ENCODE measurements at regions not wholly inside any gene's neighbourhood (a gene's known extent, or its start where the extent isn't known, plus 50 kb on each side); places are given as distances from the start of the nearest gene placed in this dataset.
"Not testable (repeated sequence)": the region's sequence is repeated elsewhere in the genome, so short reads cannot be mapped to it uniquely, and the experiment has no call there.

DNA sequence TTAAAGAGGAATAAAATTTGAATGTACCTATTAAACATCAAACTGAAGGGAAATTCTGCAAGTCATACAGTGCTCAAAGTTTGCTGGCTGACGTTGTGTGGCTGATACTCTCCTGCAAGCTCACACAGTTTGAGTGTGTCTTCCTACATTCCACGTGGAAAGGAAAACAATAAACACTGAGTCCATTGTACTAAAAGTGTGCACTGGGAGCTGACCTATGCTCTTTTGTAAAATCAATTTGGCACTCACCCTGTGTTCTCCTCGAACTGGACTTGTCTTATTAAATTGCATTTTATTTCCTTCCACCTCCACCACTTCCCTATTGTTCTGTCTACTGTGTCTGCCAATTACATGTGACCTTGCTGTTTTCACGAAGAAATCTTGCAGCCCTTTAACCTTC lies 458.0 kb downstream of the CPS1 start:
- Histone ChIP-seq H3K27me3 (ENCODE audit: control insufficient read depth in 4 of 4, insufficient read depth in 4 of 4, low read length in 3 of 4) (no peaks in the 10 kb centered on the region), H3K36me3 (ENCODE audit: control insufficient read depth in 4 of 4, insufficient read depth in 3 of 4, low read depth in 1 of 4, low read length in 3 of 4) (no peaks in the 10 kb centered on the region), H3K9ac (ENCODE audit: low read depth in 1 of 2, low read length in 2 of 2) (no peak overlapping the region), H3K4me1 (ENCODE audit: control insufficient read depth in 4 of 4, insufficient read depth in 4 of 4, low read length in 3 of 4) (peaks cover 0 to 8% (median 4%) of the 10 kb centered on the region in 4 donors), H3K9me3 (ENCODE audit: control insufficient read depth in 4 of 4, low read length in 3 of 4) (no peaks in the 10 kb centered on the region), H3K4me3 (ENCODE audit: low read depth in 1 of 3, low read length in 3 of 3) (no peak overlapping the region), H3K27ac (ENCODE audit: low read depth in 1 of 2, low read length in 2 of 2) (no peak overlapping the region)
- WGBS: 6% methylated on average over 4 of the region's 4 CpGs
- no peak for DNase-seq (ENCODE audit: low spot score)
- TF ChIP-seq EGR1 (IDR thresholded peaks at IDR 0.05; ENCODE audit: low read depth in 2 of 2): no peak
- TF ChIP-seq YY1 (IDR thresholded peaks at IDR 0.05): peak; percentile 27
- TF ChIP-seq, protein P1, sequence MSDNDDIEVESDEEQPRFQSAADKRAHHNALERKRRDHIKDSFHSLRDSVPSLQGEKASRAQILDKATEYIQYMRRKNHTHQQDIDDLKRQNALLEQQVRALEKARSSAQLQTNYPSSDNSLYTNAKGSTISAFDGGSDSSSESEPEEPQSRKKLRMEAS (IDR thresholded peaks at IDR 0.05): peak; percentile 65
- no peak for TF ChIP-seq FOXA1 (IDR thresholded peaks at IDR 0.05)
- TF ChIP-seq HNF4A (conservative IDR thresholded peaks at IDR 0.05): peak; percentile 36 to 80
- peak; percentile 38 for TF ChIP-seq SP1 (IDR thresholded peaks at IDR 0.05)
- TF ChIP-seq RXRA (IDR thresholded peaks at IDR 0.05): peak in 1 of 2 donors; percentile 71
- peak in 1 of 2 donors; percentile 25 for TF ChIP-seq JUND (IDR thresholded peaks at IDR 0.05)
- peak; percentile 73 for TF ChIP-seq NR2F2 (IDR thresholded peaks at IDR 0.05)

- TF ChIP-seq ZBTB33 (IDR thresholded peaks at IDR 0.05) (no peak), NR2F2 (IDR thresholded peaks at IDR 0.05) (no peak), TAF1 (conservative IDR thresholded peaks at IDR 0.05) (no peak), GABPA (IDR thresholded peaks at IDR 0.05 in 1 of 2, conservative IDR thresholded peaks at IDR 0.05 in 1 of 2) (no peak), HNF4G (IDR thresholded peaks at IDR 0.05) (no peak), REST (IDR thresholded peaks at IDR 0.05) (no peak), JUND (IDR thresholded peaks at IDR 0.05) (no peak), RAD21 (IDR thresholded peaks at IDR 0.05) (no peak), FOXA1 (IDR thresholded peaks at IDR 0.05) (no peak), SP1 (IDR thresholded peaks at IDR 0.05) (no peak), RXRA (IDR thresholded peaks at IDR 0.05) (no peak), YY1 (IDR thresholded peaks at IDR 0.05) (no peak), FOXA2 (IDR thresholded peaks at IDR 0.05) (no peak)
- TF ChIP-seq, protein P1 (IDR thresholded peaks at IDR 0.05): no peak
- TF ChIP-seq, protein P2, sequence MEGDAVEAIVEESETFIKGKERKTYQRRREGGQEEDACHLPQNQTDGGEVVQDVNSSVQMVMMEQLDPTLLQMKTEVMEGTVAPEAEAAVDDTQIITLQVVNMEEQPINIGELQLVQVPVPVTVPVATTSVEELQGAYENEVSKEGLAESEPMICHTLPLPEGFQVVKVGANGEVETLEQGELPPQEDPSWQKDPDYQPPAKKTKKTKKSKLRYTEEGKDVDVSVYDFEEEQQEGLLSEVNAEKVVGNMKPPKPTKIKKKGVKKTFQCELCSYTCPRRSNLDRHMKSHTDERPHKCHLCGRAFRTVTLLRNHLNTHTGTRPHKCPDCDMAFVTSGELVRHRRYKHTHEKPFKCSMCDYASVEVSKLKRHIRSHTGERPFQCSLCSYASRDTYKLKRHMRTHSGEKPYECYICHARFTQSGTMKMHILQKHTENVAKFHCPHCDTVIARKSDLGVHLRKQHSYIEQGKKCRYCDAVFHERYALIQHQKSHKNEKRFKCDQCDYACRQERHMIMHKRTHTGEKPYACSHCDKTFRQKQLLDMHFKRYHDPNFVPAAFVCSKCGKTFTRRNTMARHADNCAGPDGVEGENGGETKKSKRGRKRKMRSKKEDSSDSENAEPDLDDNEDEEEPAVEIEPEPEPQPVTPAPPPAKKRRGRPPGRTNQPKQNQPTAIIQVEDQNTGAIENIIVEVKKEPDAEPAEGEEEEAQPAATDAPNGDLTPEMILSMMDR (IDR thresholded peaks at IDR 0.05; ENCODE audit: low read depth, low read length, missing input control): no peak
- TF ChIP-seq, protein P3, sequence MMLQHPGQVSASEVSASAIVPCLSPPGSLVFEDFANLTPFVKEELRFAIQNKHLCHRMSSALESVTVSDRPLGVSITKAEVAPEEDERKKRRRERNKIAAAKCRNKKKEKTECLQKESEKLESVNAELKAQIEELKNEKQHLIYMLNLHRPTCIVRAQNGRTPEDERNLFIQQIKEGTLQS (IDR thresholded peaks at IDR 0.05): no peak
- no peak for DNase-seq (ENCODE audit: low spot score)
- Histone ChIP-seq H3K4me3 (ENCODE audit: low read depth in 1 of 3, low read length in 3 of 3) (no peak overlapping the region), H3K9ac (ENCODE audit: low read depth in 1 of 2, low read length in 2 of 2) (no peak overlapping the region), H3K36me3 (ENCODE audit: control insufficient read depth in 4 of 4, insufficient read depth in 3 of 4, low read depth in 1 of 4, low read length in 3 of 4) (no peaks in the 10 kb centered on the region), H3K9me3 (ENCODE audit: control insufficient read depth in 4 of 4, low read length in 3 of 4) (no peaks in the 10 kb centered on the region), H3K4me1 (ENCODE audit: control insufficient read depth in 4 of 4, insufficient read depth in 4 of 4, low read length in 3 of 4) (peaks cover 0 to 13% (median 5%) of the 10 kb centered on the region in 4 donors), H3K27ac (ENCODE audit: low read depth in 1 of 2, low read length in 2 of 2) (no peak overlapping the region), H3K27me3 (ENCODE audit: control insufficient read depth in 4 of 4, insufficient read depth in 4 of 4, low read length in 3 of 4) (no peaks in the 10 kb centered on the region)
- WGBS: 25% methylated on average over 2 of the region's 2 CpGs
These were observed 458.5 kb downstream of the CPS1 start for GRCh38 chr2:211014906-211015305.

GRCh38 chr2:211025089-211025488 lies 468.7 kb downstream of the CPS1 start:
- not testable (repeated sequence) for H3K36me3 ChIP-seq (ENCODE audit: control insufficient read depth in 4 of 4, insufficient read depth in 3 of 4, low read depth in 1 of 4, low read length in 3 of 4); H3K4me3 ChIP-seq (ENCODE audit: low read depth in 1 of 3, low read length in 3 of 3); DNase-seq (ENCODE audit: low spot score); H3K9ac ChIP-seq (ENCODE audit: low read depth in 1 of 2, low read length in 2 of 2); H3K9me3 ChIP-seq (ENCODE audit: control insufficient read depth in 4 of 4, low read length in 3 of 4); H3K27ac ChIP-seq (ENCODE audit: low read depth in 1 of 2, low read length in 2 of 2); H3K4me1 ChIP-seq (ENCODE audit: control insufficient read depth in 4 of 4, insufficient read depth in 4 of 4, low read length in 3 of 4); H3K27me3 ChIP-seq (ENCODE audit: control insufficient read depth in 4 of 4, insufficient read depth in 4 of 4, low read length in 3 of 4)
- WGBS: 93% methylated on average over 10 of the region's 10 CpGs

Measured in liver (tissue), 8 donors.